ENCODE measurements at regions not wholly inside any gene's neighbourhood (a gene's known extent, or its start where the extent isn't known, plus 50 kb on each side); places are given as distances from the start of the nearest gene placed in this dataset.
"Not testable (repeated sequence)": the region's sequence is repeated elsewhere in the genome, so short reads cannot be mapped to it uniquely, and the experiment has no call there.

DNA sequence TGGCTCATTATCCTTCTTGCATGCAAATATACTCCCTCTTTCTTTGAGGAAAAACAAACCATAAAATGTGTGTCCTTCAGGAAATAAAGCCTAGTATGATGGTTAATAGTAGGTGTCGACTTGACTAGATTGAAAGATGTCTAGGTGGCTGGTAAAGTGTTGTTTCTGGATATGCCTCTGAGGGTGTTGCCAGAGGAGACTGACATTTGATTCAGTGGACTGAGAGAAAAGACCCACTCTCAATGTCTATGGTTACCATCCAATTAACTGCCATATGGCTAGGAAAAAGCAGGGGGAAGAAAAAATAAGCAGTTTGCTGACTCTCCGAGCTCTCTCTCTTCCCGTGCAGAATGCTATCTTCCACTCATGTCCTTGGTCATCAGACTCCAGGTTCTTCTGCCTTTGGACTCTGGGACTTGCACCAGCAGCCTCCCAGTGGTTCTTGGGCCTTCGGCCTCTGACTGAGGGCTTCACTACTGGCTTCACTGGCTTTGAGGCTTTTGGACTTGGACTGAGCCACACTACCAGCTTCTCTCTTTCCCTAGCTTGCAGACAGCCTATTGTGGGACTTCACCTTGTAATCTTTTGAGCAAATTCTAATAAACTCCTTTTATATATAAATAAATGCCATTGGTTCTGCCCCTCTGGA lies 532.1 kb upstream of the HTR2C start:
- ATAC-seq (replicated peaks in 1 of 4) (no peak), DNase-seq (no peak)
- ChIA-PET CTCF (no interaction called here), POLR2A (no interaction called here)
- no peaks in the 10 kb centered on the region for H3K4me1 ChIP-seq (ENCODE audit: control insufficient read depth in 1 of 2, extremely low read depth in 1 of 2, insufficient read depth in 2 of 2, low read length in 2 of 2)
- Mint-ChIP-seq H3K4me1 (no peaks in the 10 kb centered on the region), H3K27me3 (peaks cover 0 to 5% of the 10 kb centered on the region in 2 donors), H3K36me3 (no peaks in the 10 kb centered on the region), H3K27ac (no peak overlapping the region), H3K4me3 (no peak overlapping the region), H3K9me3 (no peaks in the 10 kb centered on the region)
- WGBS (ENCODE audit: insufficient coverage) = 80% methylated on average over 1 of the region's 4 CpGs
- H3K27me3 ChIP-seq (replicated peaks in 1 of 2; ENCODE audit: control insufficient read depth in 2 of 2, extremely low read depth in 1 of 2, insufficient read depth in 2 of 2, low read length in 1 of 2) = no peaks in the 10 kb centered on the region
- no peak overlapping the region for H3K4me3 ChIP-seq (ENCODE audit: control insufficient read depth in 1 of 2, extremely low read depth in 1 of 2, low read length in 1 of 2)
- no peak overlapping the region for H3K27ac ChIP-seq (ENCODE audit: low read length)
- no peaks in the 10 kb centered on the region for H3K9me3 ChIP-seq
- no peaks in the 10 kb centered on the region for H3K36me3 ChIP-seq (ENCODE audit: control insufficient read depth in 2 of 2, extremely low read depth in 1 of 2, insufficient read depth in 1 of 2, low read length in 1 of 2)

DNA sequence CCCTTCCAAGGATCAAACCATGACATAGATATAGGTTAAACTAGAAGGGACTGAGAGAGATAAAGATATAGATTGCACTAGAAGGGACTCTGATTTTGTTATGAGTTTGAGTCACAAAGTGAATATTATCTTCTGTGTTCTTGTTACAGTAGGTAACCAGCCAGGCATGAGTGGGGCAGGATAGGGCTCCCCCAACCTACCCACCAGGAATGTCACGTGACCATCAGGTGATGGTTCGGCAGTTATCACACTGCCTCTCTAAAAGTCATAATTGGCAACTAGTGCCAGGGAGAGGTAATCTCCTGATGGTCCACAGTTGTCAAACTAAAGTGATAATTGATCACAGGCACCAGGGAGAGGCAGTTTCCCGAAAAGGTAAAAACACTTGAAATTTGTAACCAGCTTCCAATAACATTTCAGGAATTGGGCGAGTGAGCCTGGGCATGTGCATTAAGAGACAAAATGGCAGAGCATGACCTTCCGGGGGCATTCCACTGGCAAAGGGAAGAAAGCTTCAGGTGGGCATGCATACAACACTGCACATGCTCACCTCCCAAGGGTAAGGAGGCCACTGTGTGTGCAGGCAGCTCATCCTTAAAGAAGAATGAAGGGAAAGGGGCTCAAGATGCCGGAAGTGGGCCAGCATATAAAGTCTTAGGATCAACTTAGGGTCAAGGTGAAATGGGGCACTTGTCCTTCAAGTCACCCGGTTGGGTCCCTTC lies 533.6 kb upstream of the HTR2C start:
- no peaks in the 10 kb centered on the region for H3K9me3 Mint-ChIP-seq
- 100% methylated on average over 1 of the region's 7 CpGs for WGBS (ENCODE audit: insufficient coverage)
- Histone ChIP-seq H3K27me3 (replicated peaks in 1 of 2; ENCODE audit: control insufficient read depth in 2 of 2, extremely low read depth in 1 of 2, insufficient read depth in 2 of 2, low read length in 1 of 2) (no peaks in the 10 kb centered on the region), H3K27ac (ENCODE audit: low read length) (no peak overlapping the region), H3K4me1 (ENCODE audit: control insufficient read depth in 1 of 2, extremely low read depth in 1 of 2, insufficient read depth in 2 of 2, low read length in 2 of 2) (no peaks in the 10 kb centered on the region), H3K4me3 (ENCODE audit: control insufficient read depth in 1 of 2, extremely low read depth in 1 of 2, low read length in 1 of 2) (no peak overlapping the region), H3K36me3 (ENCODE audit: control insufficient read depth in 2 of 2, extremely low read depth in 1 of 2, insufficient read depth in 1 of 2, low read length in 1 of 2) (no peaks in the 10 kb centered on the region), H3K9me3 (no peaks in the 10 kb centered on the region)
- H3K27me3 Mint-ChIP-seq = peaks cover 0 to 5% of the 10 kb centered on the region in 2 donors
- H3K4me1 Mint-ChIP-seq = no peaks in the 10 kb centered on the region
- no peak for ATAC-seq (replicated peaks in 1 of 4)
- DNase-seq = no peak
- no peak overlapping the region for H3K27ac Mint-ChIP-seq
- CTCF ChIA-PET = no interaction called here
- H3K4me3 Mint-ChIP-seq = no peak overlapping the region
- no peaks in the 10 kb centered on the region for H3K36me3 Mint-ChIP-seq
- POLR2A ChIA-PET = no interaction called here

DNA sequence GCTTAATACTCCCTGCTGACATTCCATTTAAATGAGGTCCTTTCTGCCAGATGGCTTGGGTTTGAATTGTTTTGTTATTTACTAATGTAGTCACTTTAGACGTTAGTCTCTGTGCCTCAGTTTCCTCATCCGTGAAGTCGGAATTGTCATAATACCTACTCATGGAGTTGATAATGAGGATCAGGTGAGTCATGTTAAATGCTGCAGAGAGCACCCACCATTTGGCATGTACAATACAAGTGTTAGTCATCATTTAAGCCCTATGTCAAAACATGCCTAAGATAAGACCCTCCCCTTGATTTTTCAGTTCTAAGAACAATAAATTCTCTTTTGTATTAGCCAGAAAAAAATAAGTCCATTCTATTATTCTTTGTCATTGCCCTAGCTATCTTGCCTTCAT lies 534.8 kb upstream of the HTR2C start:
- CTCF ChIA-PET = interaction anchor here in 1 of 2 donors (0.6 kb wide), 1 partner anchor 30 kb away, joined by 4 read pairs; no protein-coding TSS in a partner anchor
- Mint-ChIP-seq H3K27ac (no peak overlapping the region), H3K4me3 (no peak overlapping the region), H3K4me1 (no peaks in the 10 kb centered on the region), H3K36me3 (no peaks in the 10 kb centered on the region), H3K27me3 (peaks cover 0 to 5% of the 10 kb centered on the region in 2 donors), H3K9me3 (no peaks in the 10 kb centered on the region)
- H3K27me3 ChIP-seq (replicated peaks in 1 of 2; ENCODE audit: control insufficient read depth in 2 of 2, extremely low read depth in 1 of 2, insufficient read depth in 2 of 2, low read length in 1 of 2) = no peaks in the 10 kb centered on the region
- DNase-seq = no peak
- no peak for ATAC-seq (replicated peaks in 1 of 4)
- H3K4me1 ChIP-seq (ENCODE audit: control insufficient read depth in 1 of 2, extremely low read depth in 1 of 2, insufficient read depth in 2 of 2, low read length in 2 of 2) = no peaks in the 10 kb centered on the region
- no peaks in the 10 kb centered on the region for H3K36me3 ChIP-seq (ENCODE audit: control insufficient read depth in 2 of 2, extremely low read depth in 1 of 2, insufficient read depth in 1 of 2, low read length in 1 of 2)
- H3K9me3 ChIP-seq = no peaks in the 10 kb centered on the region
- no peak overlapping the region for H3K4me3 ChIP-seq (ENCODE audit: control insufficient read depth in 1 of 2, extremely low read depth in 1 of 2, low read length in 1 of 2)
- H3K27ac ChIP-seq (ENCODE audit: low read length) = no peak overlapping the region
- POLR2A ChIA-PET = no interaction called here
- no CpG with 5 or more reads among the region's 3 CpGs for WGBS (ENCODE audit: insufficient coverage)

DNA sequence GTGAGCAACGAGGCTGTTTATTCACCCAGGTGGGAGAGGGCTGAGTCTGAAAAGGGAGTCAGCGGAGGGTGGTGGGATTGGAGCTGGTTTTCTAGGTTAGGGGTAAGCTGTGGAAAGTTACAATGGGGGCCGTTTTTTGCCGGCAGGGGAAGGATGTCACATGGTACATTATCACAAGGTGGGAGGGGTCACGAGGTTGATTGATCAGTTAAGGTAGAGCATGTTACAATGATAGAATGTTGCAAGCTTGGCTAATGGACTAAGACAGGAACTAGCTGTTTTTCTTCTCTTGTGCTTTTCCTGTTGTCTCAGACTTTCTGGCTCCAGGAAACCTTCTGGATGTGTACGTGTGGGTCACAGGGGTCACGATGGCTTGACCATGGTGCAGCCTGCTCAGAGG lies 536.3 kb upstream of the HTR2C start:
- no peak overlapping the region for H3K27ac ChIP-seq (ENCODE audit: low read length)
- no peak for DNase-seq
- no peaks in the 10 kb centered on the region for H3K36me3 Mint-ChIP-seq
- no peaks in the 10 kb centered on the region for H3K4me1 ChIP-seq (ENCODE audit: control insufficient read depth in 1 of 2, extremely low read depth in 1 of 2, insufficient read depth in 2 of 2, low read length in 2 of 2)
- H3K27me3 Mint-ChIP-seq = peaks cover 0 to 5% of the 10 kb centered on the region in 2 donors
- no peak for ATAC-seq (replicated peaks in 1 of 4)
- no peaks in the 10 kb centered on the region for H3K4me1 Mint-ChIP-seq
- H3K9me3 Mint-ChIP-seq = no peaks in the 10 kb centered on the region
- H3K4me3 Mint-ChIP-seq = no peak overlapping the region
- H3K27ac Mint-ChIP-seq = no peak overlapping the region
- CTCF ChIA-PET = no interaction called here
- H3K27me3 ChIP-seq (replicated peaks in 1 of 2; ENCODE audit: control insufficient read depth in 2 of 2, extremely low read depth in 1 of 2, insufficient read depth in 2 of 2, low read length in 1 of 2) = no peaks in the 10 kb centered on the region
- POLR2A ChIA-PET = no interaction called here
- H3K9me3 ChIP-seq = no peaks in the 10 kb centered on the region
- WGBS (ENCODE audit: insufficient coverage) = 66% methylated on average over 6 of the region's 7 CpGs
- no peak overlapping the region for H3K4me3 ChIP-seq (ENCODE audit: control insufficient read depth in 1 of 2, extremely low read depth in 1 of 2, low read length in 1 of 2)
- no peaks in the 10 kb centered on the region for H3K36me3 ChIP-seq (ENCODE audit: control insufficient read depth in 2 of 2, extremely low read depth in 1 of 2, insufficient read depth in 1 of 2, low read length in 1 of 2)

DNA sequence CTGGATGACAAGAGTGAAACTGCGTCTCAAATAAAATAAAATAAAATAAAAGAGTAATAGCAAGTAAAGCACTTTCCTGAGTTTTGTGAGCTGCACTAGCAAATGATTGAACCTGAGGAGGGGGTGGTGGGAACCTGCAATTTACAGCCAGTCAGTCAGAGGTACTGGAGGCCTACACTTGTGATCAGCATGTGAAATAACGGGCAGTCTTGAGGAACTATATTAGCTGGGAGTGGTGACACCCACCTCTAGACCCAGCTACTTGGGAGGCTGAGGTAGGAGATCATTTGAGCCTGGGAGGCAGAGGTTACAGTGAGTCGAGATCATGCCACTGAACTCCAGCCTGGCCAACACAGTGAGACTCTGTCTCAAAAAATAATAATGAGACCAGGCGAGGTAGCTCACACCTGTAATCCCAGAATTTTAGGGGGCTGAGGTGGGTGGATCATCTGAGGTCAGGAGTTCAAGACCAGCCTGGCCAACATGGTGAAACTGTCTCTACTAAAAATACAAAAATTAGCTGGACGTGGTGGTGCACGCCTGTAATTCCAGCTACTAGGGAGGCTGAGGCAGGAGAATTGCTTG lies 537.1 kb upstream of the HTR2C start:
- H3K27me3 ChIP-seq (replicated peaks in 1 of 2; ENCODE audit: control insufficient read depth in 2 of 2, extremely low read depth in 1 of 2, insufficient read depth in 2 of 2, low read length in 1 of 2) = no peaks in the 10 kb centered on the region
- no peak overlapping the region for H3K27ac ChIP-seq (ENCODE audit: low read length)
- H3K36me3 ChIP-seq (ENCODE audit: control insufficient read depth in 2 of 2, extremely low read depth in 1 of 2, insufficient read depth in 1 of 2, low read length in 1 of 2) = no peaks in the 10 kb centered on the region
- CTCF ChIA-PET = interaction anchor here in 1 of 2 donors (0.5 kb wide), 1 partner anchor 18 kb away, joined by 3 read pairs; no protein-coding TSS in a partner anchor
- DNase-seq (no peak), ATAC-seq (replicated peaks in 1 of 4) (no peak)
- Mint-ChIP-seq H3K4me3 (no peak overlapping the region), H3K36me3 (no peaks in the 10 kb centered on the region), H3K4me1 (no peaks in the 10 kb centered on the region), H3K27ac (no peak overlapping the region), H3K9me3 (no peaks in the 10 kb centered on the region), H3K27me3 (peaks cover 0 to 5% of the 10 kb centered on the region in 2 donors)
- H3K4me1 ChIP-seq (ENCODE audit: control insufficient read depth in 1 of 2, extremely low read depth in 1 of 2, insufficient read depth in 2 of 2, low read length in 2 of 2) = no peaks in the 10 kb centered on the region
- POLR2A ChIA-PET = no interaction called here
- no peak overlapping the region for H3K4me3 ChIP-seq (ENCODE audit: control insufficient read depth in 1 of 2, extremely low read depth in 1 of 2, low read length in 1 of 2)
- WGBS (ENCODE audit: insufficient coverage) = no CpG with 5 or more reads among the region's 6 CpGs
- no peaks in the 10 kb centered on the region for H3K9me3 ChIP-seq

DNA sequence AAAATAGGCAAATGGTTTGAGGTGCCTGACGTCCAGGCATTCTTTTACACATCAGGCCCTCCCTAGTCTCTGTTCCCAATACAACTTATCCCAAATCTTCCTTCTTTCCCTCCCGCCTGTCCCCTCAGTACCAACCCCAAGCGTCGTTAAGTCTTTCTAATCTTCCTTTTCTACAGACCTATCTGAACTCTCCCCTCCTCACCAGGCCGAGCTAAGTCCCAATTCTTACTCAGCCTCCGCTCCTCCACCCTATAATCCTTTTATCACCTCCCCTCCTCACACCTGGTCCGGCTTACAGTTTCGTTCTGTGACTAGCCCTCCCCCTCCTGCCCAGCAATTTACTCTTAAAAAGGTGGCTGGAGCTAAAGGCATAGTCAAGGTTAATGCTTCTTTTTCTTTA lies 542.4 kb upstream of the HTR2C start:
- H3K4me3 Mint-ChIP-seq; H3K27me3 Mint-ChIP-seq; H3K27ac ChIP-seq (ENCODE audit: low read length); POLR2A ChIA-PET; ATAC-seq (replicated peaks in 1 of 4); H3K36me3 Mint-ChIP-seq; H3K36me3 ChIP-seq (ENCODE audit: control insufficient read depth in 2 of 2, extremely low read depth in 1 of 2, insufficient read depth in 1 of 2, low read length in 1 of 2); H3K27ac Mint-ChIP-seq; H3K4me1 Mint-ChIP-seq; H3K9me3 ChIP-seq; H3K27me3 ChIP-seq (replicated peaks in 1 of 2; ENCODE audit: control insufficient read depth in 2 of 2, extremely low read depth in 1 of 2, insufficient read depth in 2 of 2, low read length in 1 of 2); CTCF ChIA-PET; DNase-seq; H3K4me3 ChIP-seq (ENCODE audit: control insufficient read depth in 1 of 2, extremely low read depth in 1 of 2, low read length in 1 of 2); H3K9me3 Mint-ChIP-seq; H3K4me1 ChIP-seq (ENCODE audit: control insufficient read depth in 1 of 2, extremely low read depth in 1 of 2, insufficient read depth in 2 of 2, low read length in 2 of 2): not testable (repeated sequence)
- no CpG with 5 or more reads among the region's 8 CpGs for WGBS (ENCODE audit: insufficient coverage)
